H9 (cell line): ENCODE measurements at regions not wholly inside any gene's neighbourhood (a gene's known extent, or its start where the extent isn't known, plus 50 kb on each side); places are given as distances from the start of the nearest gene placed in this dataset.

Experiments used
- DNase-seq: peaks from one replicate; pipeline ENCODE4 v3.0.0-alpha.2; 2017
- H2AFZ ChIP-seq: one replicate; pipeline ENCODE4 v1.6.1; 2013; ENCODE audit warnings: mild to moderate bottlenecking, low read length, control low read depth, moderate library complexity
- H2AK5ac ChIP-seq: 2 replicates; pipeline ENCODE4 v1.6.1; 2013; ENCODE audit warnings: low read length, control low read depth, mixed read lengths; ENCODE audit not compliant: insufficient read length
- H2BK120ac ChIP-seq: one replicate; pipeline ENCODE4 v1.6.1; 2013; ENCODE audit warnings: low read depth, mild to moderate bottlenecking, low read length, control low read depth, inconsistent platforms; ENCODE audit not compliant: poor library complexity, severe bottlenecking
- H2BK12ac ChIP-seq: 2 replicates; pipeline ENCODE4 v1.6.1; 2013; ENCODE audit warnings: low read length, control low read depth, mixed read lengths, low read depth; ENCODE audit not compliant: insufficient read length
- H2BK15ac ChIP-seq: 2 replicates; pipeline ENCODE4 v1.6.1; 2013; ENCODE audit warnings: low read depth, low read length, control low read depth
- H2BK20ac ChIP-seq: one replicate; pipeline ENCODE4 v1.6.1; 2013; ENCODE audit warnings: low read depth, mild to moderate bottlenecking, low read length, control low read depth, inconsistent platforms; ENCODE audit not compliant: poor library complexity, severe bottlenecking
- H2BK5ac ChIP-seq: 2 replicates; pipeline ENCODE4 v1.6.1; 2013; ENCODE audit warnings: low read length, control low read depth, mixed read lengths; ENCODE audit not compliant: insufficient read length
- H3K14ac ChIP-seq: 2 replicates; pipeline ENCODE4 v1.6.1; 2013; ENCODE audit warnings: low read length, control low read depth; ENCODE audit not compliant: insufficient read depth
- H3K18ac ChIP-seq: 2 replicates; pipeline ENCODE4 v1.6.1; 2013; ENCODE audit warnings: low read depth, mild to moderate bottlenecking, mixed read lengths, low read length, control low read depth; ENCODE audit not compliant: insufficient read length
- H3K23ac ChIP-seq: 2 replicates; pipeline ENCODE4 v1.6.1; 2013; ENCODE audit warnings: low read length, control low read depth, mixed read lengths, low read depth; ENCODE audit not compliant: insufficient read length
- H3K23me2 ChIP-seq: 2 replicates; pipeline ENCODE4 v1.6.1; 2013; ENCODE audit warnings: low read depth, mild to moderate bottlenecking, mixed read lengths, low read length, control low read depth; ENCODE audit not compliant: insufficient read length, poor library complexity, severe bottlenecking
- H3K27ac ChIP-seq: 2 replicates; pipeline ENCODE4 v1.5.1; 2013; ENCODE audit warnings: low read length, control low read depth, mixed read lengths, low read depth; ENCODE audit not compliant: insufficient read length
- H3K27me3 ChIP-seq: 2 replicates; pipeline ENCODE4 v1.6.1; 2013; ENCODE audit warnings: low read length, control low read depth, inconsistent platforms; ENCODE audit not compliant: insufficient read depth
- H3K4ac ChIP-seq: 2 replicates; pipeline ENCODE4 v1.6.1; 2013; ENCODE audit warnings: low read depth, mild to moderate bottlenecking, control low read depth, inconsistent platforms, low read length, moderate library complexity
- H3K4me1 ChIP-seq: 2 replicates; pipeline ENCODE4 v1.6.1; 2013; ENCODE audit warnings: low read length, control low read depth, inconsistent platforms; ENCODE audit not compliant: insufficient read depth
- H3K4me2 ChIP-seq: 2 replicates; pipeline ENCODE4 v1.6.1; 2013; ENCODE audit warnings: low read length, control low read depth, mixed read lengths; ENCODE audit not compliant: insufficient read length, insufficient read depth
- H3K56ac ChIP-seq: 2 replicates; pipeline ENCODE4 v1.6.1; 2013; ENCODE audit warnings: low read depth, mild to moderate bottlenecking, mixed read lengths, low read length, control low read depth; ENCODE audit not compliant: insufficient read length
- H3K79me1 ChIP-seq: 2 replicates; pipeline ENCODE4 v1.6.1; 2013; ENCODE audit warnings: low read depth, mild to moderate bottlenecking, moderate library complexity, low read length, control low read depth, inconsistent platforms; ENCODE audit not compliant: insufficient read depth, poor library complexity, severe bottlenecking
- H3K79me2 ChIP-seq: 2 replicates; pipeline ENCODE4 v1.6.1; 2013; ENCODE audit warnings: low read length, control low read depth, inconsistent platforms; ENCODE audit not compliant: insufficient read depth
- H3K9ac ChIP-seq: 2 replicates; pipeline ENCODE4 v1.6.1; 2013; ENCODE audit warnings: low read length, control low read depth, mixed read lengths; ENCODE audit not compliant: insufficient read length; ENCODE audit errors: extremely low read depth
- H3K9me3 ChIP-seq: one replicate; pipeline ENCODE4 v1.6.1; 2013; ENCODE audit warnings: low read depth, low read length, inconsistent platforms; ENCODE audit not compliant: control insufficient read depth
- H3T11ph ChIP-seq: one replicate; pipeline ENCODE4 v1.6.1; 2013; ENCODE audit warnings: mild to moderate bottlenecking, low read length, control low read depth, inconsistent platforms
- H4K20me1 ChIP-seq: one replicate; pipeline ENCODE4 v1.6.1; 2013; ENCODE audit not compliant: control insufficient read depth, insufficient read length, insufficient read depth
- H4K5ac ChIP-seq: 2 replicates; pipeline ENCODE4 v1.6.1; 2013; ENCODE audit warnings: low read depth, mild to moderate bottlenecking, mixed read lengths, low read length, control low read depth; ENCODE audit not compliant: insufficient read length
- H4K8ac ChIP-seq: replicated peaks from 2 replicates; pipeline ENCODE4 v1.6.1; 2013; ENCODE audit warnings: low read length, control low read depth, mixed read lengths, low read depth; ENCODE audit not compliant: insufficient read length
- H4K91ac ChIP-seq: 2 replicates; pipeline ENCODE4 v1.6.1; 2013; ENCODE audit warnings: low read depth, mild to moderate bottlenecking, moderate library complexity, mixed read lengths, low read length, control low read depth; ENCODE audit not compliant: insufficient read length
- H3K27ac Mint-ChIP-seq, 3 experiments: 2 replicates in 2 of 3; 3 replicates in 1 of 3; pipeline ENCODE4 v1.8.0; 2020 to 2021; ENCODE audit warnings: mixed read lengths in 3 of 3, mild to moderate bottlenecking in 1 of 3, moderate library complexity in 1 of 3
- H3K27me3 Mint-ChIP-seq: 2 replicates; pipeline ENCODE4 v1.8.0; 2021; ENCODE audit warnings: low read depth, mild to moderate bottlenecking, moderate library complexity, mixed read lengths
- H3K36me3 Mint-ChIP-seq, 3 experiments: 2 replicates in 2 of 3; 3 replicates in 1 of 3; pipeline ENCODE4 v1.8.0; 2020 to 2021; ENCODE audit warnings: low read depth in 3 of 3, mixed read lengths in 3 of 3; ENCODE audit not compliant: insufficient read depth in 1 of 3
- H3K4me1 Mint-ChIP-seq, 2 experiments: 2 replicates each; pipeline ENCODE4 v1.8.0; 2020; ENCODE audit warnings: mixed read lengths in 2 of 2
- H3K4me3 Mint-ChIP-seq, 2 experiments: 2 replicates in 1 of 2; 3 replicates in 1 of 2; pipeline ENCODE4 v1.8.0; 2020 to 2021; ENCODE audit warnings: mild to moderate bottlenecking in 2 of 2, mixed read lengths in 2 of 2, moderate library complexity in 1 of 2
- H3K9me3 Mint-ChIP-seq, 2 experiments: 2 replicates in 1 of 2; 3 replicates in 1 of 2; pipeline ENCODE4 v1.8.0; 2020; ENCODE audit warnings: mild to moderate bottlenecking in 2 of 2, mixed read lengths in 2 of 2, moderate library complexity in 1 of 2
- CTCF ChIP-seq: fragments of 200-600 bp; sonication (generic); conservative IDR thresholded peaks from 3 replicates; pipeline ENCODE4 v1.8.0; 2021; ENCODE audit warnings: antibody characterized with exemption, mild to moderate bottlenecking
- WGBS: extraction: QIAGEN DNeasy Blood & Tissue Kit; methylation state at CpG from one replicate; pipeline ENCODE4 v1.1.7; 2013; ENCODE audit warnings: missing lambda C conversion rate, low lambda C conversion rate, mixed read lengths; ENCODE audit not compliant: insufficient read length; ENCODE audit errors: extremely low coverage; 5-methylcytosine and 5-hydroxymethylcytosine counted together

DNA sequence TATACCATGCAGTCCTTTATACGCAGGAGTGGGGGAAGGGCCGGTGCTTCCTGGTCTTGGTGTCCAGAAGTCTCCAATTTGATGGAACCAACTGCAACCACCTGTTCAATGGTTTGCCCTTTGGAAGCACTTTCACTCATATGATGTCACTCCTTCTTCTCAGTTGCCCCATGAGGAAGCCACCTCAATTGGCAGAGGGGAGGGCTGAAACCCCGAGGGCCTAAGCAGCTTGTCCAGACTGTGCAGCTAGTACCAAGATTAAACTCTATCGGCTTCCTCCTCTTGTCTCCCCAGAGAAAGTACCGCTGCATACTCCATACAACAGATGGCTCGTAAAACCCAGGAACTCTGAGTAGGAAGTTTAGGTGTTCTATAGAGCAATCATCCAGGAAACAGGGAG lies 789.4 kb downstream of the TYW1 start:
- Histone ChIP-seq H3K9me3 (no peaks in the 10 kb centered on the region), H3K27me3 (no peaks in the 10 kb centered on the region), H4K8ac (no peak overlapping the region), H2AK5ac (no peak overlapping the region), H3K56ac (no peak overlapping the region), H3K4me1 (no peaks in the 10 kb centered on the region), H4K20me1 (no peaks in the 10 kb centered on the region), H3K79me2 (no peaks in the 10 kb centered on the region; the same call in 1 of the 2 replicates), H3K23ac (no peak overlapping the region), H2BK20ac (no peak overlapping the region), H3K27ac (no peak overlapping the region), H2BK120ac (no peak overlapping the region), H2BK5ac (no peak overlapping the region), H3K14ac (no peak overlapping the region), H4K91ac (no peak overlapping the region), H2BK12ac (no peak overlapping the region), H3K4me2 (no peak overlapping the region), H3T11ph (no peak overlapping the region), H2AFZ (no peak overlapping the region), H3K23me2 (no peaks in the 10 kb centered on the region), H2BK15ac (no peak overlapping the region), H3K18ac (no peak overlapping the region), H3K9ac (no peak overlapping the region), H3K4ac (no peak overlapping the region), H4K5ac (no peak overlapping the region), H3K79me1 (no peaks in the 10 kb centered on the region)
- no peak for TF ChIP-seq CTCF
- Mint-ChIP-seq H3K4me3 (no peak overlapping the region), H3K27me3 (peaks cover 2% of the 10 kb centered on the region), H3K27ac (no peak overlapping the region), H3K36me3 (no peaks in the 10 kb centered on the region), H3K4me1 (peaks cover 4 to 6% of the 10 kb centered on the region in 2 experiments; a peak in 3 of 4 replicates), H3K9me3 (no peaks in the 10 kb centered on the region; a peak in 2 of 5 replicates)
- no peak for DNase-seq
- WGBS, result no CpG with 5 or more reads among the region's 6 CpGs
